OCI-LY1 (cell line): ENCODE measurements at regions not wholly inside any gene's neighbourhood (a gene's known extent, or its start where the extent isn't known, plus 50 kb on each side); places are given as distances from the start of the nearest gene placed in this dataset.

Experiments
- H2AFZ ChIP-seq: fragments of 200-600 bp; sonication (generic), shearing (Covaris generic); 2 replicates; pipeline ENCODE4 v1.6.0; 2014; ENCODE audit warnings: antibody characterized with exemption, mild to moderate bottlenecking, low read length
- H3F3A ChIP-seq: fragments of 200-600 bp; sonication (generic), shearing (Covaris generic); 2 replicates; pipeline ENCODE4 v1.6.0; 2014; ENCODE audit warnings: mild to moderate bottlenecking, antibody characterized with exemption, low read length, moderate library complexity; ENCODE audit not compliant: insufficient read depth
- H3K27ac ChIP-seq: fragments of 200-600 bp; sonication (generic); 2 replicates; pipeline ENCODE4 v1.5.1; 2014; ENCODE audit warnings: low read length, mixed run types, mild to moderate bottlenecking, low read depth; ENCODE audit not compliant: poor library complexity, severe bottlenecking
- H3K27me3 ChIP-seq: fragments of 200-600 bp; sonication (generic); 2 replicates; pipeline ENCODE4 v1.6.0; 2014; ENCODE audit warnings: antibody characterized with exemption, mild to moderate bottlenecking, low read length, moderate library complexity; ENCODE audit not compliant: insufficient read depth
- H3K36me3 ChIP-seq: fragments of 200-600 bp; sonication (generic); 2 replicates; pipeline ENCODE4 v1.6.1; 2014; ENCODE audit warnings: mild to moderate bottlenecking, antibody characterized with exemption, low read length, moderate library complexity, mixed read lengths; ENCODE audit not compliant: insufficient read depth
- H3K4me1 ChIP-seq: fragments of 200-600 bp; sonication (generic); 2 replicates; pipeline ENCODE4 v1.5.1; 2014; ENCODE audit warnings: mild to moderate bottlenecking, low read length, moderate library complexity; ENCODE audit not compliant: insufficient read depth, severe bottlenecking
- H3K4me2 ChIP-seq: fragments of 200-600 bp; sonication (generic), shearing (Covaris generic); 2 replicates; pipeline ENCODE4 v1.6.1; 2014; ENCODE audit warnings: low read length
- H3K4me3 ChIP-seq: fragments of 200-600 bp; sonication (generic); 2 replicates; pipeline ENCODE4 v1.5.1; 2014; ENCODE audit warnings: low read length, low read depth, mild to moderate bottlenecking, mixed read lengths; ENCODE audit not compliant: poor library complexity, severe bottlenecking
- H3K79me2 ChIP-seq: fragments of 200-600 bp; shearing (Covaris generic); 2 replicates; pipeline ENCODE4 v1.6.1; 2016; ENCODE audit warnings: mixed run types, low read length, mixed read lengths; ENCODE audit not compliant: insufficient read depth
- H3K9ac ChIP-seq: fragments of 200-600 bp; sonication (generic), shearing (Covaris generic); 2 replicates; pipeline ENCODE4 v1.6.1; 2014; ENCODE audit warnings: mild to moderate bottlenecking, low read length, mixed read lengths
- H3K9me2 ChIP-seq: fragments of 200-600 bp; sonication (generic), shearing (Covaris generic); 2 replicates; pipeline ENCODE4 v1.6.1; 2014; ENCODE audit warnings: low read depth, mild to moderate bottlenecking, low read length, mixed read lengths
- H3K9me3 ChIP-seq: fragments of 200-600 bp; shearing (Covaris generic); 2 replicates; pipeline ENCODE4 v1.6.1; 2014; ENCODE audit warnings: low read length, mixed read lengths
- H4K20me1 ChIP-seq: fragments of 200-600 bp; sonication (generic), shearing (Covaris generic); 2 replicates; pipeline ENCODE4 v1.6.0; 2016; ENCODE audit warnings: mild to moderate bottlenecking, low read length; ENCODE audit not compliant: insufficient read depth
- EZH2 ChIP-seq: fragments of 200-600 bp; sonication (generic), shearing (Covaris generic); IDR thresholded peaks from 2 replicates; pipeline ENCODE4 v1.8.0; 2017; ENCODE audit warnings: borderline replicate concordance, mixed run types, mild to moderate bottlenecking, antibody characterized with exemption, low read length, moderate library complexity, mixed read lengths
- TF ChIP-seq, protein P1 (sequence below): fragments of 200-600 bp; sonication (generic), shearing (Covaris generic); IDR thresholded peaks from 2 replicates; pipeline ENCODE4 v1.5.1; 2017; ENCODE audit warnings: mild to moderate bottlenecking, antibody characterized with exemption, low read length, moderate library complexity, mixed read lengths

GRCh38 chr3:115401851-115402501 lies 221.3 kb upstream of the GAP43 start:
- no peaks in the 10 kb centered on the region for H3K9me3 ChIP-seq
- TF ChIP-seq EZH2, result no peak
- TF ChIP-seq, protein P1, sequence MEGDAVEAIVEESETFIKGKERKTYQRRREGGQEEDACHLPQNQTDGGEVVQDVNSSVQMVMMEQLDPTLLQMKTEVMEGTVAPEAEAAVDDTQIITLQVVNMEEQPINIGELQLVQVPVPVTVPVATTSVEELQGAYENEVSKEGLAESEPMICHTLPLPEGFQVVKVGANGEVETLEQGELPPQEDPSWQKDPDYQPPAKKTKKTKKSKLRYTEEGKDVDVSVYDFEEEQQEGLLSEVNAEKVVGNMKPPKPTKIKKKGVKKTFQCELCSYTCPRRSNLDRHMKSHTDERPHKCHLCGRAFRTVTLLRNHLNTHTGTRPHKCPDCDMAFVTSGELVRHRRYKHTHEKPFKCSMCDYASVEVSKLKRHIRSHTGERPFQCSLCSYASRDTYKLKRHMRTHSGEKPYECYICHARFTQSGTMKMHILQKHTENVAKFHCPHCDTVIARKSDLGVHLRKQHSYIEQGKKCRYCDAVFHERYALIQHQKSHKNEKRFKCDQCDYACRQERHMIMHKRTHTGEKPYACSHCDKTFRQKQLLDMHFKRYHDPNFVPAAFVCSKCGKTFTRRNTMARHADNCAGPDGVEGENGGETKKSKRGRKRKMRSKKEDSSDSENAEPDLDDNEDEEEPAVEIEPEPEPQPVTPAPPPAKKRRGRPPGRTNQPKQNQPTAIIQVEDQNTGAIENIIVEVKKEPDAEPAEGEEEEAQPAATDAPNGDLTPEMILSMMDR, result no peak
- no peak overlapping the region for H3K4me3 ChIP-seq
- no peaks in the 10 kb centered on the region for H3K9me2 ChIP-seq
- no peak overlapping the region for H3K9ac ChIP-seq
- no peaks in the 10 kb centered on the region for H4K20me1 ChIP-seq
- no peaks in the 10 kb centered on the region for H3K27me3 ChIP-seq
- H3F3A ChIP-seq, result no peaks in the 10 kb centered on the region
- H3K36me3 ChIP-seq, result no peaks in the 10 kb centered on the region
- H3K27ac ChIP-seq, result no peak overlapping the region
- no peaks in the 10 kb centered on the region for H3K79me2 ChIP-seq
- H2AFZ ChIP-seq, result no peak overlapping the region
- no peaks in the 10 kb centered on the region for H3K4me1 ChIP-seq
- no peak overlapping the region for H3K4me2 ChIP-seq

DNA sequence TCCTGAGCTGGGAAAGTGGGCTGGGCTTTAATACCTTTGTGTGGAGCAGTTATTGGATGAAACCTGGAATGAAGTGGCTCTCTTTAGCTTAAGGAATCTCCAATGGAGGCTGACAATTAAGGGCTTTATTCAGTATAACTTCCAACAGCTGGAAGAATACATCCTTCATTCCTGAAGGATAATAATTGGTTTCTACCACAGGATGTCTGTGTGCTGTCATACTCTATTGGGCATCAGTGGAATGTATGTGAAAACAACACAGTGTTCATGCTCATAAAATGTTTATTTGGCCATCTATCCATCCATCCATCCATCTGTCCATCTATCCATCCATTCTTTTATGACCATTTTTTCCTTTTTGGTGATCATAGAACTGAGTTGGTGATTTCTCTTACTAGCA lies 220.7 kb upstream of the GAP43 start:
- Histone ChIP-seq H3K9me3 (no peaks in the 10 kb centered on the region), H2AFZ (no peak overlapping the region), H4K20me1 (no peaks in the 10 kb centered on the region), H3K27ac (no peak overlapping the region), H3K27me3 (no peaks in the 10 kb centered on the region), H3K79me2 (no peaks in the 10 kb centered on the region), H3K4me1 (no peaks in the 10 kb centered on the region), H3K36me3 (no peaks in the 10 kb centered on the region), H3F3A (no peaks in the 10 kb centered on the region), H3K4me3 (no peak overlapping the region), H3K9me2 (no peaks in the 10 kb centered on the region), H3K9ac (no peak overlapping the region), H3K4me2 (no peak overlapping the region)
- TF ChIP-seq, protein P1, result no peak
- TF ChIP-seq EZH2, result no peak

GRCh38 chr3:115403786-115404185 lies 219.5 kb upstream of the GAP43 start:
- Histone ChIP-seq H3F3A (no peaks in the 10 kb centered on the region), H3K27me3 (no peaks in the 10 kb centered on the region), H2AFZ (no peak overlapping the region), H3K9me2 (no peaks in the 10 kb centered on the region), H3K4me1 (no peaks in the 10 kb centered on the region), H3K27ac (no peak overlapping the region), H3K79me2 (no peaks in the 10 kb centered on the region), H3K9me3 (no peaks in the 10 kb centered on the region), H4K20me1 (no peaks in the 10 kb centered on the region), H3K4me2 (no peak overlapping the region), H3K4me3 (no peak overlapping the region), H3K36me3 (no peaks in the 10 kb centered on the region), H3K9ac (no peak overlapping the region)
- TF ChIP-seq EZH2, result no peak
- TF ChIP-seq, protein P1, result no peak
